HG02840 (cell line): ENCODE measurements at regions not wholly inside any gene's neighbourhood (a gene's known extent, or its start where the extent isn't known, plus 50 kb on each side); places are given as distances from the start of the nearest gene placed in this dataset.

Source experiments
- ATAC-seq: cut with Tn5 transposase; IDR thresholded peaks from one replicate; pipeline ENCODE4 v1.9.1; 2021; ENCODE audit warnings: mild to moderate bottlenecking, moderate library complexity, moderate number of reproducible peaks; ENCODE audit not compliant: unreplicated experiment, low FRiP score

DNA sequence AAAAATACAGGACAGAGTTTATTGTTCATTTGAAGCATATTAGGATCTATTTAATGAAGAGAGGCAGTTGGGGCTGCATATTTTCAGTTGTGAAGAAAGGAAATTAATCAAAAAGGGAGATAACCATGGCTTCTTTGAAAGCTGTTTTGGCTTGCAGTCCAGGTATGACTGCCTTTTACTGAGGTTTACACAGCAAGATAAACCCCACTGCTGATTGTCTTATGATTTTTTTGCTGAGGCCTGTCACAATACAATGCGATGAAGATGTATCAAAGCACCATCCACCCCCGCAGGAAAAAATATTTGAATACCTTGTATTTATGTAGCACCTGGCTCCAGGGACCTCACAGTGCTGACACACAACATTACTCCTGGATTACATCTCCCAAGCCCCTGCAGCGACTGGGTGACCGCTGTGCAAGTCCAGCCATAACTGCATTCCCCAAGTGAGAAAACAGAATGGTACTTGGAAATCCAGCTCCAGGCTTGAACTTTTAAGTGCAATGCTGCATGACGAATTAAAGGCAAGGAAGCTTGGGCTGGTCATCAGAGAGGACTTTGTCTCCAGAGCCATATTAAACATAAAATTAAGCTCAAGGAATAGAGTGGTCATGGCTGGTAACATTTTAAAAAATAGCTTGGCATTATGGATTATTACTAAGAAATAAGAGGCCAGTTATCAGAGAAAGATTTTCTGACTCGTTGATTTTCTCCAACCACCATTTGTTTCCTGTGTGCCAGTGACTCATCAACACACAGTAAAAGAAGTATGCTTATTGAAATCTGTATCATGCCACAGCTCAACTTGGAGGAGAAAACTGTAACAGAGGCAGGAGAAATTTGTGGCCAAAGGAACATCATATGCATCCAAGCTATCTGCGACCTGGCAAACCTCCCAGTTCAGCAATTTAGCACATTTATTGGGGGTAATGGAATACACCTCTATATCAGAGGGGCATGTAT is 374.2 kb downstream of the MAN2A1 start:
- no peak for ATAC-seq

DNA sequence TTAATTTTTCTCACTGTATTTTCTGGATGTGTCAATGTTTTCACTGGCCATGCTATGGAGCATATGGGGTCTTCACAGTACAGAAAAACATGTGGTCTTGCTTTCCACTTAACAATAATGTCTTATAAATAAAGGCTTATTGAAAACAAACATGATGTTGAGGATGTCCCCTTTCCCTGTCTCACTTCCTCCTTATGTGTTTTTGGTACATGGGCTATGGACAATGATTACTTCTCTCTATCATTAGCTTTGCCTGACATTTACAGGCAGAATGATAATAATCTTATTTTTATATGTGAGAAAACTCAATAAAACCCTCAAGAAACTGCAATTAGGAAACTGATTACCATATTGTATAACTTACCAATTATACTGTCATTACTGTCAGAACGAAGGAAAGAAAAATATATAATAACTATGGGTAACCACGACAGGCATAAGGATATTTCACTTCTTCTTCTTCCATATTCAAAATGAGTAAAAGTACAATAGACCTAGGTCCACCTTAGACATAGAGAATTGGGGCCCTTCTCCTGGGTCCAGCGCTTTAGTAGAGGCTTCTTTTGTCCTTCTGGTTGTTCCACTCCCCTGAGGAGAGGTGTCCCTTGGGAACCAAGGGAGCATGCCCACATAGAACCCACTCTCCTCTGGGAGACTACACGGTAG is 375.0 kb downstream of the MAN2A1 start:
- no peak for ATAC-seq

- no peak for ATAC-seq
Observed at GRCh38 chr5:110070836-110071235, 381.1 kb downstream of the MAN2A1 start.

GRCh38 chr5:110072651-110073050 is 382.9 kb downstream of the MAN2A1 start:
- ATAC-seq, result no peak

GRCh38 chr5:110073534-110073933 is 383.8 kb downstream of the MAN2A1 start:
- no peak for ATAC-seq

- no peak for ATAC-seq
Observed at GRCh38 chr5:110075656-110076055, 385.9 kb downstream of the MAN2A1 start.

- ATAC-seq, result no peak
Observed at GRCh38 chr5:110077147-110077546, 387.4 kb downstream of the MAN2A1 start.

- ATAC-seq, result no peak
Observed at GRCh38 chr5:110082194-110082593, 392.5 kb downstream of the MAN2A1 start.

GRCh38 chr5:110082863-110083262 is 393.1 kb downstream of the MAN2A1 start:
- no peak for ATAC-seq

DNA sequence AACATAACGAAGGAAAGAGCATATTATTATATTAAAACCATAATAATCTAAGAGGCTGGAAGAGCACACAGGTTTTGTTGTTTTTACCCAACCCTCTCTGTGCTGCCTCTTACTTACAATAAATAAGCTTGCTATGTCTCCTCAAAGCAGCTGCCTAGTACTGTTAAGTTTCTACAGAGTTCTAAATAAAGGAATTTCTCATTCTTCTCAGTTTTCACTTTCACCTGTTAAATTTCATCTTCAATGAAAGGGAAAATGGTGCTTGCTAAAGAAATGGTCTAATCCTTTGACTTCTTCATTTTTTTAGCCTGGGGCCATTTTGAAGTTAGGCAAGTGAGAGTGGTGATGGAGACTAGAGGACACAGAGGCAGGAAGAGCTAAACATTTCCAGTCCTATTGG is 396.1 kb downstream of the MAN2A1 start:
- no peak for ATAC-seq

DNA sequence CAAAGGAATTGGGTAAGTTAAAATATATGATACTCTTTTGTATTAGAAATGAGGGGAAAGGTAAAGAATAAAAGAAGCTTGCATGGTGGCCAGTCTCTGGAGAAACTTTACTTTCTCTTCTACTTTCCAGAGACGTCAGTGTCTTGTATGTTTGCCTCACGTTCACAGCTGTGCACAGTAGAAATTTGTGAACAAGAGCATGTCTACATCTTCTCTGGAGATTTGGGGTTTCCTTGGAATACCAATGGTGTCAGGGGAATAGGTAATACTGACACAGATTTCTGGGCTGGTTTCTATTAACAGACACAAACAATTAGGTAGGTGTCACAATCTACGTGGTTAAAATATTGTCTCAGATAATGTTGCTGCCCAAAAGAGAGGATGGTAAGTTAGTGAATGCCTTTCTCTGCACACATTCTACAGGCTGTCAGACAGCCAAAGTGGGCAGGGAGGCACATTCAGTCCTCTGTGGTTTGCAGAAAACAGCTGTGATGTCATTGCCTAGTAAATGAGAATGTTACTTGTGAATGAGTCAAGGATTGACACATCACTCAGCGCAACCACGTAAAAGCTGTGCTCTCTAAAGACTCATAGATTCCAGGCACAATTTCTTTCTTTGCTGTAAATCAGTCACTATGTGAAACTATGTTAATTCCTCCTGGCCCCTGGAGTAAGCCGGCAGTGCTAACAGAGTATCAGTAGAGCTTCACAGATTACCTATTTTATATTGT is 397.1 kb downstream of the MAN2A1 start:
- ATAC-seq, result no peak

GRCh38 chr5:110087829-110088228 is 398.1 kb downstream of the MAN2A1 start:
- no peak for ATAC-seq

GRCh38 chr5:110088676-110089436 is 399.1 kb downstream of the MAN2A1 start:
- no peak for ATAC-seq

DNA sequence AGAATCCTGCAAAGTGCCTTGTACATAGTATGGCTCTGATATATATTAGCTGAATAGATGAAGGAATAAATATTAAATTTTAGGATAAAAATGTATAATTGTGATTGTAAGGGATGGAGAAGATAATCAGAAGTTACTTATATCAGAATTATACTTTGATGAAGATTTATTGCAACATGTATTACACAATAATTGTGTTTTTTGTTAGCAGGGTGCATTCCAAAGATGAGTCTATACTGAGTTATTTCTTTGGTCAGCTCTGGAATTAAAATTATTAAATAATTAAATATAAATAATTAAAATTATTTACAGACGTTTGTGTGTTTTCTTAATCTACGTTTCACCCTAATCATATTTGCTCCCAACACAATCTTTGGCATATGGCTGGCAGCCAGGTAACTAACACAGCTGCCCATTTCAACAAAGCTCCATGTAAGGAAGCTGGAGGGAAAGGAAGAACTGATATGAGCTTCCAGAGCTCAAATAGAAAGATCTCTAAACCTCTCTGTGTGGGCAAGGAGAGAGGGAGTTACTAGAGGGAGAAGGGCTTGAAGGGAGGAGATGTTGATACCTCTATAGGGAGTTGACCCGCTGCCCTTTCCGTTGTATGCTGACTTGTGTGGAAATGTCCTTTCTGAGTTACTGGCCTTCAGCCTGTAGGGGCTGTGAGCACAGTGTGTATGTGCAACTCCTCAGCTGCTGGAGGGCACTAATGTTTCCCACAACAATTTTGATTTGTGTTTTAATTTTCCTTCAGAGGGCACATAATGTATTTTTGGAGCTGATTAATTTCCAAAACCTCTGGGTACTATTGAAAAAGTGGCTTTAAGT is 403.4 kb downstream of the MAN2A1 start:
- no peak for ATAC-seq

DNA sequence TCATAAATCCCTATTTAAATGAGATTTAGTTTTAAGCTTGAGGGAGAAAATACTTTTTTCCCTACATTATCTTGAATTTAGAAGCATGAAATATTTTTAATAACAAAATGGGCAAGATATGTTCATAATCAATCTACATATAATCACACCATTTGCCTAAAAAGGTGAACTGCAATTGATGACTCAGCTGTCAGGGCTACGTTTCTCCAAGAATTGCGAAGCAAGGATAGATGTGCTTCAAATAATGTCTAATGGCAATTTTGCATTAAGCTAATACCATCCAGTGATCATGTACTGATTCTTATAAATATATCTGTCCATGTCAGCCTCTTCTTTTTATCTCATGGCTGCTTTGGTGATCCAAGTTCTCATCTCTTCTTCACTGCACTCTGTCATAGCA is 404.4 kb downstream of the MAN2A1 start:
- no peak for ATAC-seq

GRCh38 chr5:110094548-110094947 is 404.8 kb downstream of the MAN2A1 start:
- ATAC-seq, result no peak

- ATAC-seq, result no peak
Observed at GRCh38 chr5:110096419-110096818, 406.7 kb downstream of the MAN2A1 start.

GRCh38 chr5:110099572-110099971 is 409.8 kb downstream of the MAN2A1 start:
- no peak for ATAC-seq

GRCh38 chr5:110103081-110103480 is 413.4 kb downstream of the MAN2A1 start:
- ATAC-seq, result no peak
